Muscle of arm (tissue), 1 donor: ENCODE measurements at regions not wholly inside any gene's neighbourhood (a gene's known extent, or its start where the extent isn't known, plus 50 kb on each side); places are given as distances from the start of the nearest gene placed in this dataset.

ENCODE experiments used
- DNase-seq: peaks from one replicate; pipeline ENCODE4 v3.0.0-alpha.2; 2013

DNA sequence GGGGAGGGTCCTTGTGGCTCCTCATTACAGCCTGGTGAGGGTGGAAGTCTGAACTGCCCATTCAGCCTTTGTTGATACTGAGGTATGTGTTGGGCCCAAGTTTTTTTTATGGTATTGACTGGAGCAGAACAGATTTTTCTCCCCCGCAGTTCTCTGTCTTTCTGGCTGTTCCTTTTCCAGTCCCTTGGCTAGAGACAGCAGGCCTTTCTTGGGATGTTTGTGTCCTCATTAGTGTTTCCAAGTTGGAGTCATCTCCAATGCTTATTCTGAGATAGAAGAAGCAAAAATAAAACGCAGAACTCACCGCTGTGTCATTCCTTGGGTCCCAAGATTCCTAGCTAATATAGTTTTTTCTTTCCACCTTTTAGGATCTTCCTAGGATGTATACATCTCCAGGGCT is 193.3 kb downstream of the RAMP3 start:
- DNase-seq = no peak

DNA sequence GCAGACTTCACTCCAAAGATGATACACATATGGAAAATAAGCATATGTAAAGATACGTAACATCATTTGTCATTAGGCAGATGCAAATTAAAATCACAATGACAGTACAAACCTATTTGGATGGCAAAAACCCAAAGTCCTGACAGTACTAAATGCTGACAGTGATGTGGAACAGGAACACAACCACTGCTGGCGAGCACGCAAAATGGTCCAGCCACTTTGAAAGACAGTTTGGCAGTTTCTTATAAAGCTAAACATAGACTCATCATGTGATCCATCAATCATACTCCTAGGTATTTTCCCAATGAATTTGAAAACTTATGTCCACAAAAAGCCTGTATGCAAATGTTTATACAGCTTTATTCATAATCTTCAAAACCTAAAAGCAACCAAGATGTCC is 200.7 kb downstream of the RAMP3 start:
- no peak for DNase-seq

DNA sequence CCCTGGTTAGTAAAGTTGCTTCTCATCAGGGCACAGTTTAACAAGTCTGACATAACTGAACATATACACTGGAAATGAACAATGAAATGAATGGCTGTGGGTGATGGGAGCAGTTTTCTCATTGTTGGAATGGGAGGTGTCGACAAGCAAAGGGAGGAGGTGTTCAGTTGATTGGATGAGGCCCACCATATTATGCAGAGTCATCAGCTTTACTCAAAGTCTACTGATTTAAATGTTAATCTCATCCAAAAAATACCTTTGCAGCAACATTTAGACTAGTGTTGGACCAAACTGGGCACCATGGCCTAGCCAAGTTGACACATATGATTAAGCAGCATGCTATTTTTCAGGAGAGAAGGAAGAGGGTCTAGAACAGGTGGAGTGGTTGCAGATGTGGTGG is 201.7 kb downstream of the RAMP3 start:
- DNase-seq = no peak

DNA sequence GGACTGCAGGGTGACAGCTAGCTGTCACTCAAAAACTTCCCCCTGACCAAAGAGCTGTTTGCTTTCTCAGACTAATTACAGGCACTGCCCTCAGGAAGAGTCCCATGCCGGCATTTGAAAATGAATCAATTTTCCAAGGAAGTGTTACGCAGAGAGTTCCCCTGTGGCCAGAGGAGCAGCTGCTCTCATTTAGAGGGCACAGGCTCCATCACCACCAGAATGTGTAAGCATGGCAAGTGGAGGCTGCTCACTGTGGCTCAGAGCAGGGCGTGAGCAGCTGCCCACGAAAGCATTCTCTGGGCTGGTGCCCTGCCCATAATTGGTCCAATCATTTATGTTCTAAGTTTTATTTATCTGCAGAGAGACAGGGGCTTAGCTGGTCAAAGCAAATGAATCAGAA is 202.2 kb downstream of the RAMP3 start:
- no peak for DNase-seq

DNA sequence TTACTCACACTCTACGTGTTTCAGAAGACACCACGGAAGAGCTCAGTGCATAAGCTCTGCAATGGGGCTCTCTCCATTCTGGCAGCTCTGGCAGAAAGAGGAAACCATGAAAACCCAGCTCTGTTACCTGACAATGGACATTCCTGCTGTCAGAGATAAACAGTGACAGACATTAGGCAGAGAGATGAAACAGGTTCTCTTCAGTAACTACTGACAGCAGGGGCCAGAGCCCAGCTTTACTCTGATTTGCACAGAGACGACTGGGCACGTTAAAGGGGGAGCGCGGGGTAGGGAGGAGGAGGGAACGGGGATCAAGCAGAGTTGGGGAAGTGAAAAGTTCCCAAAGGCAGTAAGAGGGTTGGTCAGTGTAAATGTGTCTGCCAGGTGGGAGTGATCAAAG is 206.1 kb downstream of the RAMP3 start:
- DNase-seq = no peak

DNA sequence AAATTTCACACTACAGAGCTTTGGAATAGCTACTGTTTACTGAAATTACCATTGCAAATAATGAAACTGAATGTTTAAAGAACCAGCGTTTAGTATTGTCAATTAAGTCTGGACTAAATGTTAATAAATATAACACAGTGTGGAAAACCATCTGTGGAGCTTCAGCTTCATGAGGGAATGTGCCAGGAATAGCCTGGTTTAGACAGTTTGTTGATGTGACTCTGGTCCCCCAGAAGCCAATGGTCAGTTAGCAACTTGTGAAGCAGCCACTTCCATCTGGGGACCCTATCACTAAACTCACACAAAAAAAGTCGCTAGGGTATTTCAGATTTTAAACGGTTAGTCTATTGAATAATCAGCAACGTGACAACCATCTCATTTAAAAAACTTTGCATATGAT is 207.8 kb downstream of the RAMP3 start:
- no peak for DNase-seq

DNA sequence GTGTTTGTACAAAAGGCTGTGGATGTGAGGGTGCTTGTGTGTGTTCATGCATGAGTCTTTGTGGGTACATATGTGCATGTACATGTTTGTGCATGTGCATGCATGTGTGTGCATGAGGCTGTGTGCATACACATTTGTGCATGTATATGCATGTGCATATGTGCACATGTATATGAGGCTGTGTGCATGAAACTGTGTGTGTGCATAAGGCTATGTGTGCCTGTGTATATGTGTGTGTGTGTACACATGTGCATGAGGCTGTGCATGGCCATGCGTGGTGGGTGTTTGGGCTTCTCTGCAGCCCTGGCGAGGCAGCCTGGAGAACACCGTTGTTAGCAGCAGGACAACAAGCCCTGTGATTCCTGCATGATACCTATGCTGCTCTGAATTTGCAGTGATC is 207.7 kb upstream of the ADCY1 start:
- DNase-seq = no peak

DNA sequence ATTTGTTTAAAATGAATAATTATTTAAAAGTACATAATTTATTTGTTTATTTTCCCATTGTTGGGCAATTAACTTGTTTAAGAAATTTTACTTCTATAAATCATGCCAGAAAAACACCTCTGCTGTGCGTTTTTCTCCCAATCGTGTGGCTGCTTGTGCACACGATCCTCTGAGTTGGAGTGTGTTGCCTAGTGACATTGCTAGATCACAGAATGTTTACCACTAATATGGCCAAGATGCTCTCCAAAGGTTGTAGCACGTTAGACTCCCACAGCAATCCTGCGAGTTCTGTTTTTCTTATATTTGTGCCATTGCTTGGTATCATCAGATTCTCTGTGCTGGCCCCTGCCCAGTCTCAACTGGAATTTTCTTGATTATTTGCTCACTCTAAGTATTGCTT is 207.1 kb upstream of the ADCY1 start:
- no peak for DNase-seq

DNA sequence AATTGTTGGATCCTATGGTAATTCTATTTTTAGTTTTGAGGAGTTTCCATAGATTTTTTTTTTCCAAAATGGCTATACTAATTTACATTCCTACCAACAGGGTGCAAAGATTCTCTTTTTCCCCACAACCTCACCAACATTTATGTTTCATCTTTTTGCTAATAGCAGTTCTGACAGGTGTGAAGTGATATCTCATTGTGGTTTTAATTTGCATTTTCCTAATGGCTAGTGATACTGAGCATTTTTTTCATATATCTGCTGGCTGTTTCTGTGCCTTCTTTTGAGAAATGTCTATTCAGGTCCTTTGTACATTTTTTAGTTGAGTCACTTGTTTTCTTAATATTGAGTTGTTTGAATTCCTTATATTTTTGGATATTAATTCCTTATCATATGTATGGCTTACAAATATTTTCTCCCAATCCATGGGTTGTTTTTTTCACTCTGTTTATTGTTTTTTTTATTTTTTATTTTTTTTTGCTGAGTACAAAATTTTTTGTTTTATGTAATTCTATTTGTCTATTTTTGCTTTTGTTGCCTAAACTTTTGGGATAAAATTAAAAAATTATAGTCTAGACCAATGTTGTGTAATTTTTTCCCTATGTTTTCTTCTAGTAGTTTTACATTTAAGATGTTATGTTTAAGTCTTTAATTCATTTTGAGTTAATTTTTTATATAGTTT is 205.9 kb upstream of the ADCY1 start:
- DNase-seq = no peak

DNA sequence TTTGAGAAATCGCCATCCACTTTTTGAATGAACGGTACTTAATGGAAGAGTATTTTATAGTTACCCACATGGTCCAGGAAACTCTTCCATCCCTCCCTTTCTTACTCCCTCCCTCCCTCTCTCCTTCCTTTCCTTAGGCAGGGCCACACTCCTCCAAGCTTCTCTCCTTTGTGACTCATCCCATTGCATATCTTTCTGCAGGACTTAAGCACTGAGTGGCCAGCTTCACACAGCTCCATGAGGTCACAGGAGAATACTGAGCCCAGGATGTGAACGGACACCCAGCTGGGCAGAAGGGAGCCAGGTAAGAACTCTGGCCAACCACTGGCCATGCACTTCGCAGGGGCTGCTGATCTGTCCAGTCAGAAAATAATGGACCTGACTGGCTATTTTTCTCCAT is 189.7 kb upstream of the ADCY1 start:
- DNase-seq = no peak

DNA sequence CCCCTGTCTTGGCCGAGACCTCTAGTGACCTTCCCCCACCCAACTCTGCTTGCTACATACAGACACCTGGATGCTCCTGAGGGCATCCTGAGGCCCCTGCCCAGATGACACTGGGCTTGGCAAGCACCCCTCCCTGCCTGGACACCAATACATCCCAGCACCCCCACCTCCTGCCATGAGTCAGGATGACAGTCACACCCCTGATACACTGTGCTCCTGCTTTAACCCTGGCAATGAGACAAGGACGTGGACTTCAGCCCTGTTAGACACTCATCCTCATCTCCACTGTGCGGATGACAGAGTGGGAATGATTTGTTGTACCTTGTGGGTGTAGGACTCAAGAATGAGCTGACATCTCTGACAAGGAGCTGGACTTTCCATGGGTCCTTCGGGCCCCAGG is 186.3 kb upstream of the ADCY1 start:
- no peak for DNase-seq

DNA sequence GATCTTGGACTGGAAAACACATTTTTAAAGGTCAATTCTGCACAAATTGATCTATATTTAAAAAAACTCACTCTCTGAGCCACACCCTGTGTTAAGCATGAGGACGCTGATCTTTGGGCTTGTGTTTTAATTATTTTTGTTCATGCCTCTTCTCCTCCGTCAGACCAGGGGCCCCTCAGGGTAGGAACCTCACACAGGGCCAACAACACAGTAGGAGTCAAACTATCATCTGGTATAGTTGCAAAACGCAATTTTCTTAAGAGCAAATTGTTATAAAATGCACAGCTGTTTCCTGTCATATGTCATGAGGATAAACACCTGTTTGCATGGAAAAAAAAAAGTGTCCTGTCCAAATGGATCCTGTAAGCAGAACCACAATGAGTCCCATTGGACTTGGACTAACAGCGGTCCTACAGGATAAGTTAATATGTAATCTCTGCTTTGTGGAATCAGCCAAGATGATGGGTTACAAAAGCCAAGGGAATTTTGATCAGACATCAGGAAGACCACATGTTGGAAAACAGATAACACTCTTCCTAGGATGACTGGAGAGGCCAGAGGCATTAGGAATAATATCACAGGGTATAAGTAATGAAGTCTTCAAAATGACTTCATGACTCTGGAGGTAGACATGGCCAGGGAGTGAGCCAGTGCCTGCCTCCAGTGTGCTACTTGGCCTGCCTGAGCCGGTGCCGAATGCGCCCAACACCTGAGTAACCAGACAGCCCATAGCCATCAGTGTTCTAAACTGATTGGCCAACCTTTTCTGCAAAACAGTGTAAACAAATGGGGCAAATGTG is 184.9 kb upstream of the ADCY1 start:
- DNase-seq = peak; percentile 45

DNA sequence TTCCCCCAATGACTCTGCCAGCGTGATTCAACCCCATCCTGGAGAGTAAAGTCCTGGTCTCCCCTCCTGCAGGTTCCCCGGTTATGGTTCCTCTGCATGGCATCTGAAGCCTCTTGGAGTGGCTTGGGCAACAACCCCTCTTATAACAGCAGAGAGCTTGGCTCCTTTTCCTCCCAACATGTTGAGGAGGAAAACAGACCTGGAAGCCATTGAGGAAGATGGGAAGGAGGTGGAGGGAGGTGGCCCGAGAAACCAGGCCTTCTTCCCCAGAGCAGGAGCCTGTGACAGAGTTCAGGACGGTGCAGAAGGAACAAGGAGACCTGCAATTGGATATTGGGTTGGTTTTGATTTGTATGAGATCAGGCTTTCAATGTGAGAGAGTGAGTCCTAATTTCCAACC is 184.0 kb upstream of the ADCY1 start:
- no peak for DNase-seq

DNA sequence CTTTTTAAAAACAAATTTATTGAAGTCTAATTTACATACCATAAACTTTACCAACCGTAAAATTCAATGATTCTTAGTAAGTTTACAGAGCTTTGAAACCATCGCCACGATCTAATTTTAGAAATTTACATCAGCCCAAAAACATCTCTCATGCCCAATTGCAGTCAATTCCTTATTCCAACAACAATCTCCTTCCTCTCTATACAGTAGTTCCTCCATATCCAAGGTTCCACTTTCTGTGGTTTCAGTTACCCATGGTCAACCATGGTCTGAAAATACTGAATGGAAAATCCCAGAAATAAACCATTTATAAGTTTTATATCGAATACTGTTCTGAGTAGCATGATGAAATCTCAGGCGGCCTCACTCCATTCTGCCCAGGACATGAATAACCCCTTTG is 183.4 kb upstream of the ADCY1 start:
- no peak for DNase-seq

DNA sequence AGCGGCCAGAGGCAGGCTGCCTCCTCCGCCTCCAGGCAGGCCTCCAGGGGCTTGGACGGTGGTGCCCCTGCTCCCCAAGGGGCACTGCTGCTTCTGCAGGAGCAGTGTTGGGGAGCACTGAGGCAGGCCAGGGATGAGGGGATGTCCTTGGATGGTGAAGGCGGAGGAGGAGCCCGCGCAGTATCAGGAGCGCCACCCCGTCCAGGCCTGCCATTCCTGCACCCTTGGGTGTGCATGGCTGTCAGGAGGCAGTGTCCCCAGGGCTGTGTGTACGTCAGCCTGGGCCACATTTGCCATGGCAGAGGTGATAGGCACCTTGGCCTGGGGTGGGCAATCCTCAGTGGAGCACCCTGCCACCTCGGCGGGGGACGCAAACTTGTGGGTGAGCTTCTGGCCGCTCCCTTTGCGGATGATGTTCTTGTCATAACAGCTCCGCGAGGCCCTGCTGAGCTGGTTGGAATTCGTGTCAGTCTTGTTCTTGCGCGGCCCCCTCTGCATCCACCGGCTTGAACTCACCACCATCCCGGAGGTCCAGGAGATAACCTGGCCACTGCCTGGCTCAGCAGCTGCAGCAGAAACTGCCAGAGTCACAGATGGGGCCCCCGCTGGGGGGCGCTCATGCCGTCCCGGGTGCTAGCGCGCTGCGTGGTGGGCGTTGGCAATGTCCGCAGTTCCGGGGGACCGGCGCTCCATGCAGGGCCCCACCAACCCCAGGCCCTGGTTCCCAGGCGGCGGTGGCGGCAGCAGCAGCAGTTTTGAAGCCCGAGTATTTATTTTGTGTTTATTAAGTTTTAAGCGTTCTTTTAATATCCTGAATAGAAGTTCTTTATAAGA is 182.3 kb upstream of the ADCY1 start:
- DNase-seq = no peak

DNA sequence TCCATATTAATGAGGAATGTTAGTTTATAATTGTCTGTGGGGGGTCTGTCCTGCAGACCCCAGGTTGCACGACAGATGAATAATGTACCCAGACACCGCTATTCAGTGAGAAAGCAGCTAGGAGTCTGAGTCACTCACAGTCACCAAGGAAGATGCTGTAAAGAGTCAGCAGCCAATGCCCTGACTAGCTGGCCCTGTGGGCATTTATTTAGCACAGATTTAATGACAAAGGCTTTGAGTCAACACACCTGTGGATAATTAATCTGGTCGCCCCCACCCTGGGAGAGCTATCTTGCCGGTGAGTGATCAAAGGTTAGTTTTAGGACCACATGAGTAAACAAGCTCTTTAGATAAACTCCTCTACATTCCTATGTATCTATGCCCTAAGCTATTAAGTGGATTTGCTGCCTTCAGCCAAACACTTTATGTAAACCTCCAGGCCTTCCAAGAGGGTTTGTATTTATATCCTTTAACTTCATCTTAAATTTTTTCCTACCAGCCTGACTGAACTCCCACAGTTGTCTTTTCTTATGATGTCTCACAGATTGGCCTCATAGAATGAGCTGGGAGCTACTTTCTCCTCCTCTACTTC is 180.0 kb upstream of the ADCY1 start:
- DNase-seq = peak; percentile 9

DNA sequence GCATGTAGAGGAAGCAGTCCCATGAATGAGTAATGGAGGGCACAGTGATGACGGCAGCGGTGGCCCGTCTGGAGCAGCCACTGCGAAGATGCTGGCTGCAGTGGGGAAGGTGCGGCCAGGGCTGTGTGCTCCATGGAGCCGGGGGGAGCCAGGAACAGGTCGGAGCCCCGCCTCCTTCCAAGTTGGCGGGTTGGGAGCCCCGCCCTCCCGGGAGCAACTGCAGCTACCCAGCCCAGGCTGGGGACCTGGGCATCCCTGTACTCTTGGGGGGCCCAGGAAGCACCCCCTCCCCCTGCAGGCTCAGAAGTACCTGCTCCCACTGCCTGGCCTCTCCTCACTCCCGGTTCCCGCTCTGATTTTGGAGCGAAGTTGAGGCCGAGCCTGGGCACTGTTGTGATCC is 175.1 kb upstream of the ADCY1 start:
- no peak for DNase-seq

DNA sequence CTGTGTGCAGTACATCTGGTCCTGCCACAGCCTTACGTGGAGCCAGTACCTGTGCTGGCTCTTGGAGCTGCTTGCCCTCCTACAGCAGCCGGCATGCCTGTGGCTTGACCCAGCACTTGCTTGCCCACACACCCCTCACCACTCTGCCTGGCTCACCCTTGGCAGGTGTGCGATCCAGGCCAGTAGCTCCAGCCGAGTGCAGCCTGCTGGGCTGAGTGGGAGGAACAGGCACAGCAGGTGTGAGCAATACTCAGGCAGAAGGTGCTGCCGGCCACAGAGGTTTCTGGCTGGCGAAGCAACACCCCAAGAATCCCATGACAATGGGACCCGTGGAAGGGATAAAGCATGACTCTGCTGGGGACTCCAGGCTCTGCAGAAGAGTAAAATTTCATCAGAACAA is 173.5 kb upstream of the ADCY1 start:
- no peak for DNase-seq

DNA sequence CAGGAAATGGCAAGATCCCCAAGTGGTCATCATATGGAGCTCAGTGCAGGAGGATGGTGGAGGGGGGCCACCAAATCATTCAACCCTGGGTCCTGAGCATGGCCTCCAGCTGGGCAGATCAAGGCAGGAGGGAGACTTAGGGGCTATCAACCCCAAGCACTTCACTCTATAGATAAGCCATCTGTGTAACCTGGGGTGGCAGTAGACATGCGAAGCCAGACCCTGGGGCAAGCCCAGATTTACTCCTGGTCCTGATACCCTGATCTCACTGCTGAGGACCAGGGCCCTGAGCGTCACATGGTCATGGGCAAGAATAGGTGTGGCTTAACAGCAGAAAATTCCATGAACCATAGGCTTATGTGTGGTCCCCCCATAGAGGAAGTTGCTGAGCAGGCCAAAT is 173.0 kb upstream of the ADCY1 start:
- DNase-seq = no peak

DNA sequence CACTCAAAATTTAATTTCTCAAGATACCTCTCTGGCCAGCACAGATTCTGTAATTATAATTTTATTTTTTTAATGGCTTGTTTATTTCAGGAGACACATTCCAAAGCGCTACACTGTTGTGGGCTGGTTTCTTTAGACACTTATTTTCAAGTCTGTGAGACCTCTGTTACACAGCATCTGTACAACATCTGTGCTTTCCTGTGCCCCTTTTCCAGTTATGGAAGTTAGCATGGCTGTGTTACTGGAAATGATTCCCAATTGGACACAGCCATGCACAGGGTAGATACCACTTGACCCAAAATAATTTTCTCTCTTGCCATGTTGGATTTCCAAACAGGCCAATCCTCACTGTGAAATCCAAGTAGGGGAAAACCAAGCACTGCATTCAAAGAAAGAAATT is 172.3 kb upstream of the ADCY1 start:
- no peak for DNase-seq

DNA sequence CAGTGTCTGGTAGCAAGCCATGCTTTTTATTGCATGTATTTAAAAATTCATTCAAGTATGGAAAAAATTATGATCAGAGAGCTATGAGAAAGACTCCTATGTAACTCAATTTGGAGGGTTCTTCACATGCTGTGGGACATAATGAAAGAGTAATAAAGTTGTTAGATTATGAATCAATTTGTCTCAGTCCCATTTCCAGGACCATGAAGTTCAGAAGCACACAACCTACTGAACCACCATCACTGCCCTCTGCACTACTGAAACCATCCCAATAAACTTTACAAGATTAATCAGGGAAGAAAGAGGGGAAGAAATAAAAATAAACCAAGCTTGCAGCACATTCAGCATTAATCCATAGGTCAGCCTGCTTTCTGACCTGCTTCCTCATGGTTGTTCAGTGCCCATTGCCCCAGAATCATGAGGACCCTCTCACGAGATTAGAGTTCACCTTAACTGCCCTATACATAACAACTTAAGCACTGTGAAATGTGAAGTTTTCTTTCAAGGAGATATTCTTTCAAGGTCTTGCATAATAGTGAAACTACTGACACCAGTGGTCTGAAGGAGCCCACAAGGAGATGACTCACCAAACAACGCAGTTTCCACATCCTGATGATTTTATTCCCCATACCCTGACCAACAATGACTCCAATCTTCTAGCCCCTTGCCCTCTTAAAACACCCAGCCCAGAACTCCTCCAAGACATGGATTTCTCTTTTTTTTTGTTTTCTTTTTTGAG is 171.5 kb upstream of the ADCY1 start:
- DNase-seq = no peak

DNA sequence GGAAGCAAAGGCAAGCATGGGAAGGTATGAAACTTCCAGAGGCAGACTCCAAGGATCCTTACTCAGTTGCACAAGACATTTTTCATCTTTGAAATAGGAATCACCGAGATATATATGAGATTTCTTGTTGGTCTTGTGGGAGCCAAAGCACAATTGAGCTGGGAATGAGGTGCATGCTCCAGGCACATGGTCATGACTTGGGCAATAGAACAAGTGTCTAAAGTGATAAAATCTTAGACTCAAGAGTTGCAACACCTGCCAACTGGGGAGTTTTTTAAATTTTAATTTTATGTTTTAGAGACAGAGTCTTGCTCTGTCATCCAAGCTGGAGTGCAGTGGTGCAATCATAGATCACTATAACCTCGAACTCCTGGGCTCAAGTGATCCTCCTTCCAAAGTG is 169.5 kb upstream of the ADCY1 start:
- DNase-seq = no peak
